ENCODE measurements at regions not wholly inside any gene's neighbourhood (a gene's known extent, or its start where the extent isn't known, plus 50 kb on each side); places are given as distances from the start of the nearest gene placed in this dataset.

DNA sequence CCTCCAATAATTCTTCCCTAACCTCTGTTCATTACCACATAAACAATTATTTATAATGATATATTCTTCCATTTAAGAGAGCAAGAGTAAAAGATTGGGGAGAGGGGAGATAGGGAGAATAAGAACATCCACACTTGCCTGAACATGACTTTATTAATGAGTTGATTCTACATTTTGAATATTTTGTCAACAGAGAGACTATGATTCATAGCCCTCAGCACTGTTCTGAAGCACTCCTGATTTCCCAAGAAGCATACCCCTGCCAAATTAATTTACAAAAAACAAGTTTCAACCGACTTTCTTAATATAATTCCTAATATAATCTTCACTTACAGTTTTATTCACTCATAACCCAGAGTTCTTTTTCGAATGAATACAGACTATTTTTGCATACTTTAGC, 828.8 kb downstream of the ROBO2 start:
- no peak for DNase-seq

DNA sequence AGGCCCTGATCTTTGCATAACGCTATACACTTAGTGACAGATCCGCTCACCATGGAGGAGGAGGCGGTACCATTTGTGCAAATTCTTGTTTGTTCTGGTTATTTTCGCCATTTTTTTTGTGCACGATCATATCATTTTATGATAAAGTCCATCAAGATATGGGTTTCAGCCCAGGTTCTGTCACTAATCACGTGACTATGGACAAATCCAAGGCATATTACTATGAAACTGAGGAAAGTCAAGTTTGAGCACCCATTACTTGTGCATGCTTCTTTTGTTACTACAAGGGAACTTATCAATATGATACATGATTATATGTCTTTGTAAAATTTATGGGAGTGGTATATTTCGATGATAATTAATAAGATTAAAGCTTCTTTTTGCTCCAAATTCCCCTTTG, 829.5 kb downstream of the ROBO2 start:
- DNase-seq, result no peak

DNA sequence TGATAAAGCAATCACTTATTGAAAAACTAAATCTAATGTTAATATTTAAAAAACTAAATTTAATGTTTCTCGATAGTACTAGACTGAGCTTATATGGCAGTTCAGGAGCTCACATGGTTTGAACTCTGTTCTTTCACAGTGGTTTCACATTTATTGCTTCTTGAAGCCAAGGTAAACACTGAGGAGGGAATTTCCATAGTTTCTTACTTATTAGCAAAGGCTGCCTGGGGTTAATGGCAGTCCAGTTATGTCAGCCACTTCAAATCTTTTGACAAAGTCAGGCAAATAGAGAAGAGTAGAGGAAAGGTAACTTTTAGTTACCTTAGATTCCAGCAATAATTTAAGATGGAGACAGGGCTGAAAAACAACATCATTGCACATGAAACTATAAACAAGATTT, 831.5 kb downstream of the ROBO2 start:
- DNase-seq, result no peak

DNA sequence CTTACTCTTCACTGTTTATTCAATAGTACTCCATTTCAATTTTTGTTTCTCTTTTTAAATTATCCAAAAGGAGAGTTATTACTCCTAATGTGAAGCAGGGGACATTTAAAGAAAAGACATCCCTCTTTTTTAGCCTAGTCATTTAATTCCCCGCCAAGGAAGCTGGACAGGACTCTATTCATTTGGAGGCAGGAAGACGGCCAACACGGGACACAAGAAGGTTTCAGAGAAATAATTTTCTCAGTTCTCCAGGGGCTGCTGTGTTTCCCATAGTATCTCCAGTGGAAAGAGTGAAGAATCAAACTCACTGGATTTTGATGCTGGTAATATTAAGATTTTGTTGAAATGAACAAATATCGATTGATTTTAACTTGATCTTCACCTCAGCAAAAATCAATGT, 833.7 kb downstream of the ROBO2 start:
- DNase-seq, result no peak

DNA sequence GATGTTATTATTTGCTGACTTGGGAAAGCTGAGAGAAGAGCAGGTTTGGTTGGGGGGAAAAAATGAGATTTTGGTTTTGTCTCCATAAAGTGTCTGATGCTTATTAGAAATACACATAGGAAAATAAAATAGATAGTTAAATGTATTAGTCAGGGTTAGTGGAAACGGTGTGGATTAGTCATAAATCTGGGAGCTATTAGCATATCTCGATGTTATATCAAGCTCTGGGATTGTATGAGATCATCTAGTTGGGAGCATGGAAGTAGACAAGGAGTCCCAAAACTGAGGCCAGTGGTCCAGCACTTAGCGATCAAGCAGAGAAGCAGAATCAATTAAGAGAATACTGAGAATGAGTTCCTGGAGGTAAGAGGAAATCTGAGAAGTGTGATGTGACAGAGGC, 845.5 kb downstream of the ROBO2 start:
- DNase-seq, result no peak

DNA sequence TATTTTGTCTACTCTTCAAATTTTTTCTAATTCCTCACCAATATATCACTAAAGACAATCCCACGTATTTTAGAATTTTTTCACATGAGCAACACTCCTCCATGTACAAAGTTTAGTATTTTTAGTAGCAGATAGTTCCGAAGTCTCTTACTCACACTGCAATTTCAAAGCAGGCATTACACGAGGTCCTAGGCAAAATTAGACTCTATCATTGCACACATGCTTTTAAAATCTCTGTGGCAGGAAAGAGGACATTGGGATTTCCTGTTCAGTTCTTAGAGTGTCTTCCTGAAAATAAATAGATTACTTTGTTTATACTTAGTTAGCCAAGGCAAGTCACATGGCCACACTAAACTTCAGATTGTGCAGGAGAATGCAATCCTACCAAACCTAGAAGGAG, 847.7 kb downstream of the ROBO2 start:
- DNase-seq, result no peak

DNA sequence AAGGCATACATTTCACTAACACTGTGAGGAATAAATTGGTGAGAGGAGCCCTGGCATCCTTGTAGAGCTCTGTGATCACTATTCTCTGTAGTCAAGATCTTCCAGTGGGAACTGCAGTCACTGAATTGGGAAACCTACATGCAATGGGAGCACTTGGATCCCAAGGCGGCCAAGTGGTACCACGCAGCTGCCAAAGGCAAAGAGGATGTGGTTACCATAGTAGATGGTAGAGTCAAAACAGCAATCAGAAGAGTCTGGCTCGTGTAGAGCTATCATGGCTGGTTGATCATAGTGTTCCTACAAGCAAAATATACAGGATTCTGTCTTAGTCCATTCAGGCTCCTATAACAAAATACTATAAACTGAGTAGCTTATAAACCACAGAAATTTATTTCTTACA, 849.7 kb downstream of the ROBO2 start:
- no peak for DNase-seq

DNA sequence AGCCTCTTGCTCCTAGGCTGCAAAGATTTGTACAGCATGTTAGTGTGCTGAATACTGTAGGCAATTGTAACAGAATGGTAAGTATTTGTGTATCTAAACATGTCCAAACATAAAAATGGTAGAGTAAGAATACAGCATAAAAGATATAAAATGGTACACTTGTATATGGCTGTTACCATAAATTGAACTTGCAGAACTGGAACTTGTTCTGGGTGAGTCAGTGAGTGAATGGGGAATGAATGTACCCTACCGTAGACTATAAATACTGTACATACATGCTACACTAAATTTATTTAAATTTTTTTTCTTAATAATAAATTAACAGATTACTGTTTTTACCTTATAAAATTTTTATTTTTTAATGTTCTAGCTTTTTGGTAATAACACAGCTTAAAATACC, 858.7 kb downstream of the ROBO2 start:
- DNase-seq, result no peak

DNA sequence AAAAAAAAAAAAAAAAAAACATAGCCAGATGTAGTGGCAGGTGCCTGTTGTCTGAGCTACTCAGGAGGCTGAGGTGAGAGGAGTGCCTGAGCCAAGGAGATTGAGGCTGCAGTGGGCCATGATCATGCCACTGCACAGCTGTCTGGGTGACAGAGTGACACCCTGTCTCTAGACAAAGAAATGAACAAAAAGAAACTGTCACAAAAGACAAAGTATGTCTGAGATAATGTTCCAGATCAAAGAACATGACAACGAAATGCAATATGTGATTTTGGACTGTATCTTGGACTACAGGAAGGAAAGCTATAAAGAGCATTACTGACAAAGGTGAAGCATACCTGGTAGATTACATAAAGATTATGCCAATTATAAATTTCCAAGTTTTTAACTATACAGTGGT, 862.8 kb downstream of the ROBO2 start:
- DNase-seq, result no peak

DNA sequence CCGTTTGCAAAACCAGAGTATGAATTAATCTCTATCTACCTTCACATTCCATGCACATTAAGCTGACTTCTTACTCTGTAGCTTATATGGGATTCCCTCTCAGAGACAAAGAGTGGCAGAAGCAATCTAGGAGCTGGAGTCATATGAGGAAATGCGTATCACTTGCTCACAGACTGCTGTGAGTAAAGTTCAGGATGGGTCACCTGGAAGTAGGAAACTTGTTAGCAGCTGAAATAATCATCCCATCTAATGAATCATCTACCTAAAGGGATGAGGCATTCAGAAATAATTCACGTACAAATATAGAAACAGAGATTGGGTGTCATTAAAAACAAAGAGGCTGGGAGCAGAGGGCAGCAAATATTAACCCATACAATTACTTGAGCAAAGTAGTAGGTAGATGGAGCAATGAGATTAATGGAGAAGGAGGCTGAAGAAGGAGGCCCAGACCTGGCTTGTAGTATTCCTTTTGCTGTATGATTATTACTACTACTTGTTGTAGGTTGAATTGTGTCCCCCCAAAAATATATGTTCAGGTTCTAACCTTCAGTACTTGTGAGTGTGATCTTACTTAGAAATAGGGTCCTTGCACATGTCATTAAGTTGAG, 866.3 kb downstream of the ROBO2 start:
- no peak for DNase-seq

DNA sequence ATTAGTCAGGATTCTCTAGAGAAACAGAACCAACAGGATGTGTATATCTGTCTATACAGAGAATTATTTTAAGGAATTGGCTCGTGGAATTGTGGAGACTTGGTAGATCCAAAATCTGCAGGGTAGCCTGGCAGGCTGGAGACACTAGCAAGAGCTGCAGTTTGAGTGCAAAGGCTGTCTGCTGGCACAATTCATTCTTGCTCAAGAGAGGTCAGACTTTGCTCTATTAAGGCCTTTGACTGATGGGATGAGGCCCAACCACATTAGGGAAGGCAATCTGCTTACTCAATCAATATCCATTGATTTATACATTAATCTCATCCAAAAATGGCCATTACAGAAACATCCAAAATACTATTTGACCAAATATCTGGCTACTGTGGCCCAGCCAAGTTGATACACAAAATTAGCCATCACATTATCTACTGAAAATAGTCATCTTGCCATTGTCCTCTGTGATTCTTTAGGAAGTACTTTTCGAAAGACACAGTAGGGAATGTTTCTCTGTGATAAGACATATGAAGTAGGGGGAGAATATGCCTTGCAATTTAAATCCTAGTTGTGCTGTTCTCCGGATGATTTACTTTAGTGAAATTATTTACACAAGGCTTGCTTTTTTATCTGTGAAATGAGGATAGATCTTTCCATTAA, 873.8 kb downstream of the ROBO2 start:
- no peak for DNase-seq

DNA sequence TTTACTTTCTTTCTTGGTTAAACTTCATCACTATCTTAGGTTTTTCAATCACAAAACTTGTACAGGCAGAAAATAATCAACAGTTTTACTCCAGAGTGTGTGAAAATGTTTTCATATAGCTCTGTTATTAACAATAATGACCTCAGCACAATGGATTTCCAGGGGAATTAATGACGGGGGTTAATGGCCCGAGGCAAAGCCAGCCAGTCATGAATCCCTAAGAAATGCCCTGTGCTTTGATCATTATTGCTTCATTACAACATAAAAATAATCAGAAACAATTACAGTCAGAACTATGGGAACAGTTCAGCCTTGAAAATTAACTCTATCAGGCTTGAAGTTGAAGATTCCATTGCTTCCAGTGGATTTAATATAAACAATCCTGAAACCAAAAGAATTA, 875.4 kb downstream of the ROBO2 start:
- no peak for DNase-seq

DNA sequence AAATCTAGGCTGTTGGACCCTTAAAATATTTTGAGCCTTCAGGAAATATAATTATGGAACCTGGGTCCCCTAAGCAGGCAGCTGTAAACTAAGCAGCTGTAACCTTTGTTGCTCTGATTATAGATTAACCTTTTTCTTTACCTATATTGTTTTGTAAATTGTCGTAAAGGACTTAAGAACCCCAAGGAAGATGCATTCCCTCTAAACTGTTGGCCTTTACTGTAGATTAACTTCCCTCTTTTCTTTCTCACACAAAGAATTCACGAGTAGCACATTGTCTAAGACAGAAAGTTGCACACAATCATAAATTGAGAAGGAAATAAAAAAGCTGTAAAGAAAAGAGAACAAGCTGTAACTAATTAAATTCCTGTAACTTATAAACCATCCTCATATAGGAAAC, 877.3 kb downstream of the ROBO2 start:
- no peak for DNase-seq

DNA sequence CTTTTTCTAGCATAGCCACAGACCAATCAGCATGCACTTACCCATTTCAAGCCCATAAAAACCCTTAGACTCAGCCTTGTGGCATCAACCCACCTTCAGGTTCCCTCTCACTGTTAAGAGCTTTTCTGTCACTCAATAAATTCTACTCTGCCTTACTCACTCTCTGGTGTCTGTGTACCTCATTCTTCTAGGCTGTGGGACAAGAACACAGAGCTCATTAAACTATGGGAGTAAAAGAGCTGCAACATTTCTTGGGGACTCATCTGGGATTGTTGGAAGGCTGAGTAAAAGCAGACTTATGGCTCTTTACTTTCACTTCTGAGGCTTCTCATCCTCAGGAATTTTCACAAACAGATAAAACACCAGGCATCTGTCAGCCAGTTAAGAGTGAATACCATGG, 879.3 kb downstream of the ROBO2 start:
- no peak for DNase-seq

DNA sequence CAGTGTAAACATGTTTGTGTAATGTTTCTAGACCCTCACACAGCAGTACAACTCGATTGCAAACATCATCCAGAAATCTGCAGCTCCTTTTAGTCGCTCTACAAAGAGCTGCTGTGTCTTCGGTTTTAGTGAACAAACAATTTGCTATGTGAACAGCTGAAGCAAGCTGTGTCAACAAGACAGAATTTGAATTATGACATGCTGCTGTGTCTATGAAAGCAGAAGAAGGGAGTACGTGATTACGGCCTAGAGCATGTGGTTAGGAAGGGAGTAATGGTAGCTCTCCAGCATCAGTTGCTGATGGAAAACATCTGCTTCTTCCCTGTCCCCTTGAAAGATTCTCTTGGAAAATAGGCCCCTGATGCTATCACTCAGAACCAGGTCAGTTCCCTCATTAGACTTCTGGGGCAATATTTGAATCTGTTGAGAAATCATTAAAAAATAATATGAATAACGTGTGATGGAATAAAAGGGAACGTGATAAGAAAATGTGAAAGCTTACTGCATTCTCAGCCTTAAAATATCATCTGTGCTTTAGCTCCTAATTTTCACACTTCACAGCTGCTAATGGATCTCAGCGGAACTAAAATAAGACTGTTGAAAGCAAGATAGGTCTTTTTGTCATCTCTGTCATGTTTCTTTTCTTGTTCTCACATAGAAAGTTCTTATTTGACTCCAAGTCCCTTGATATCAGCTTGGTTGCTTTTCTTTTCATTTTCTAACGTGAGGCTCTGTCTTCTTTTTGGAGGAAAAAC, 891.5 kb downstream of the ROBO2 start:
- peak; percentile 90 for DNase-seq

DNA sequence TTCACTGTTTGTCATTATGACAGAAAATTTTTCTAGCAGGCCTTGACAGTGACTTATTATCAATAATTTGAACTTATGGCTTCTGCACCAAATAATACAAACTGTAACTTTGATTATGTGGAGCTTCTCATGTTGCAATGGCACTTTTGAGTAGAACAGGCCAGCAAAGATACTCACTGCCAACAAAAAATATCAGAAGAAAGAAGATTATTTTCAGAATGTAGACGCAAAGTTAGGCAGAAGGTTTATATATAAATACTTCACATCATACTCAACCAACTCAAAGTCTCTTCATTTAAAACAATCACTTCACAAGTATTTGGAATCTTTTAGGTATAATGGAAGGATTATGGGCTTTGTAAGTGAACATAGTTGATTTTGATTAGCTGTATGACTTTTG, 893.0 kb downstream of the ROBO2 start:
- no peak for DNase-seq

DNA sequence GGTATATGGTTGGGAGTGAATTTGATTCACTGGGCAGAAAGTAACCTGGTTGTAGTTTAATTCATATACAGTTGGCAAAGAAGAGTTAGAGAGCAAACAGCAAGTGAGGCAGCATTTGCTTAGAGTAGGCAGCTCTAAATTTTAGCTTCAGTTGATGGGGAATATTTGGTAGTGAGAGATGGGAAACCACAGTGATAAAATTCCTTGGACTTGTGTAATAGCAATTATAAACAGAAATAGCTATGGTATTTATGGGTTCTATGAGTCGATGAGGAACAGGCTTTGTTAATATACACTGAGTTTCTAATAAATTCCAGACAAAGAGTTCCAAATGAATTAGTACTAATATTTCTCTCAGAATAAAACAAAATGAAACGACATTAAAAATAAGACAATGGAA, 894.0 kb downstream of the ROBO2 start:
- DNase-seq, result no peak

DNA sequence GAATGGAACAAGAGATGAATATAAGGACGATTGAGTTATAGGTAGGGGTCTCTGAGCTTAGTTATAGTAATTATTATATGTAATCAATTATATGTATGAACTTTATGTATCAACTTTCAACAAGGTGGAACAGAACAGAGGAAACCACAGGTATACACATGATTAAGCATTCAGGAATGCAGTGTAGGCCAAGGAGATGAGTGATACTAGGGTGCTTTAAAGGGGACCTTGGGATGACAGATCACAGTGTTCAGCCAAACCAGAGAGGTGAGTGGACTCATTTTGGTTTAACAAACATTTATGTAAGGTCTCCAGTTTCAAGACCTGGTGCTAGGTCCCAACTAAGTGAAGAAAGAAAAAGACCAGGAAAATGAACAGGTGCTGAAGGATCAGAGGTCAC, 895.5 kb downstream of the ROBO2 start:
- DNase-seq, result no peak

DNA sequence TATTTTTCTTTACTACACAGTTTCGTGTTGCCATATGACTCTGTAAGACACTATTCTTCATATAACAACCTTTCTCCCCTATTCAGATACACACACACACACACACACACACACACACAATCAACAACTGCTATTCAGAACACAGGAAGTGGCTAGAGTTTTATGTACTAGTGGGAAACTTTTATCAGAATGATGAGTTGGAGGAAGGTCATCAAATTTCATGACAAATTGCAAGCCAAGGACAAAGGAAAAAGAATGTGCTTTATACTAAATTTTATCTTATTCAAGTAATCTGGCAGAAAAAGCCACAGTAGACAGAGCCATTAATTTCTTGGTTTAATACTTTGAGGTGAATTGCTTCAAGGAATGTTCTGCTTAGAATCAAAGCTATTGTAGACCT, 899.8 kb downstream of the ROBO2 start:
- no peak for DNase-seq

DNA sequence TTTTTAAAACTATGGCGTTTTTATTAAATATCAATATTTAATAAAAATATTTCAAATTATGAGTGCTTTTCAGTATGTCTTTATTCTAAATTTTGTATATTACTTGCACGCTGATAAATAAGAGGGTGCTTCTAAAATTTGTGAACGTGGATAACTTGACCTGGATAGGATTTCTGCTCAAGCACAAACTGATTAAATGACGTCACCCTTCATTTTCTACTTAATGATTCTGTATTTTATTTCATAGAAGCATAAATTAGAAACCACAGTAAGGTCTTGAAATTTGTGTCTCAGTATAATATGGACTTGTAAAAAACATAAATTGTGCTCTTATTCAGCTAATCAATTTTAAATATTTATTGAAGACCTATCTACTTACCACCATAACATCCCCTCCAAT, 903.7 kb downstream of the ROBO2 start:
- DNase-seq, result no peak

DNA sequence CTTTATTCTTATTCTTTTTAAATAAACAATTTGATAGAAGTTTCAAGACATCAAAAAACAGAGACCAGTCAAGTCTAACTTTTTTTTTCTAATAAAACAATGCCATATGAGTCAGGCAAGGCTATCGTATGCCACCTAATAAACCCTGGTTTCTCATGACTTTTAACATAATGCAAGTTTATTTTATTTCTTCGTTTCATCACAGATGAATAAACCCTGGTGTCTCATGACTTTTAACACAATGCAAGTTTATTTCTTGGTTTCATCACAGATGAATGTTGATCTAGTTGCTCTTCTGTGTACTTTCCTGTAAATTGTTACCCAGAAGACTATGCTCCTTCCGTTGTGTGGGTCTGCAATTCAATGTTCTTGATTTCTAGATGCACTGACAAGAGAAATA, 905.4 kb downstream of the ROBO2 start:
- no peak for DNase-seq

DNA sequence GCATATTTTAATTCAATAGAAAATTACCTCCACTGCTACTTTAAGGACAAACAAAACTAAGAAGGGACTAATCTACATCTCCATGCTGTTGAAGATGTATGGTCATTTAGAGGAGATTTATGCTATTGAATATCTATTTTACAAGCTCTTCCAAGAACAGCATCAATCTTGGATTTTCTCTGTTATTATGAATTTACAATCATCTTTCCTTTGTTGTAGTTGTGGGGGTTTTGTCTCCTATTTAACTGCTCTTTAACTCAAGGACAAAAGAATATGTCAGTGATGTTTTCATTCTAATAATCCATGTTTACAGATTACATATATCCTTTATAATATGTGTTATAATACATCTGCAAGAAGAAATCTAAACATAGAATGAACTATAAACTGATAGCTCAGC, 907.8 kb downstream of the ROBO2 start:
- DNase-seq, result no peak

DNA sequence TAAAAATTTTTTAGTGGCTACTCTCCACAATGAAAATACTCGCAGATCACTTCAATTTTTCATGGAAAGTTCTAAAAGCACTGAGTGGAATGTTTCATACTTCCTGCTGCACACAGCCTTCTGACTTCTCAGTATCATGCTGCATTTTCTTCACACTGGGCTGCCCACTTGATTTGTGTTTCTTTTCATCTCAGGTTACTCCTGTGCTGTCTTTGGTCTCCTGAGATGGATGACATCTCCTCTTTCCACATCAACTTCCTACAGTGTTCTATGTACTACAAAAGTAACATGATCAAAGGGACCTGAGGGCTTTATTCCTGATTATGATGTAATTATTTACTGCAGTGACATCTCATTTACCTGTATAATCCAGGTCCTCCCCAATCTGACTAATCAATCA, 927.7 kb downstream of the ROBO2 start:
- DNase-seq, result no peak

DNA sequence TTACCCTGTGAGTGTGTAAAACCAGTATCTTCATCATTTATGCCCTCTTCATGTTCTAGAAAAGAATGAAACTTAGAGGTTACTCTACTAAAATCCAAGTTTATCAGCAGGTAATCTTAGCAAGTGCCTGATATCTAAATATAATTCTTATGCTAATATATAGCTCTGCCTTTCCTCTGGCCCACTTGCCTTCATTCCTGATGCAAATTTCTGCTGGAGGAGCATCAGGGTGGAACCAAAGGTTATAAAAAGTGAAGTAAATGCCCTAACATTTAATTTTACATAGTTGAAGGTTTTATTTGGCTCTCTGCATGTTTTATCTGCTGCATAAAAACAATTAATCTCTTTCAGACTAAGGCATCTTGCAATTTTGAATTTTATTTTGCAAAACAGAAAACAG, 936.2 kb downstream of the ROBO2 start:
- DNase-seq, result no peak

DNA sequence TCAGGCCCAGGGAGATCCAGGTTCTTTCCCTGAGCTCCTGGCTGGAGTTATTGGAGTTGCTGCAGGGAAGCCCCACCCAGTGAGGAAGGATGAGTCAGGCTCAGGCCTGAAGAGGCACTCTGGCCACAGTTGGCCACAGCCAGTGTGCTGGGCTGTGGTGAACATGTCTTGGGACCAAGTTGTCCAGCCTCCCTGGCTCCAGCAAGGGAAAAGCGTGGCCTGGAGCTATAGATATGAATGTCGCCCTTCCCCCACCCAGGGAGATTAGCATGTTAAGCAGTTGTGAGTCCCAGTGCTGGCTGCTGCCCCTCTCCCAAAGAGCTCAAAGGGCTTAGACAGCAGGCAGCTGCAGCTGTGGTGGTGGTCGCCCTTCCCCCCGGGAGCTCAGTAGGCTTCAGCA, 963.2 kb downstream of the ROBO2 start:
- no peak for DNase-seq

All from NCI-H1092 treated with DMSO at 0.1 percent for 48 hours (cell line).